Erythroblast (primary cell): ENCODE measurements at regions not wholly inside any gene's neighbourhood (a gene's known extent, or its start where the extent isn't known, plus 50 kb on each side); places are given as distances from the start of the nearest gene placed in this dataset.

Source experiments
- GATA1 ChIP-seq: IDR thresholded peaks from 2 replicates; pipeline ENCODE4 v1.6.1; 2011; ENCODE audit warnings: low read depth, mild to moderate bottlenecking, control low read depth, low read length, moderate library complexity
- POLR2A ChIP-seq: IDR thresholded peaks from 2 replicates; pipeline ENCODE4 v1.6.1; 2011; ENCODE audit warnings: mild to moderate bottlenecking, low read length

GRCh38 chr5:67346611-67347010, 150.0 kb upstream of the CD180 start:
- TF ChIP-seq POLR2A (no peak), GATA1 (no peak)
